ENCODE measurements at regions not wholly inside any gene's neighbourhood (a gene's known extent, or its start where the extent isn't known, plus 50 kb on each side); places are given as distances from the start of the nearest gene placed in this dataset.

- TF ChIP-seq POLR2AphosphoS5 (IDR thresholded peaks at IDR 0.05; ENCODE audit: low read depth, low read length) (no peak), SMC3 (IDR thresholded peaks at IDR 0.05; ENCODE audit: low read depth, low read length) (no peak), TCF12 (IDR thresholded peaks at IDR 0.05) (no peak), YY1 (IDR thresholded peaks at IDR 0.05; ENCODE audit: low read depth) (no peak), CTCF (IDR thresholded peaks at IDR 0.05) (no peak), MAX (IDR thresholded peaks at IDR 0.05; ENCODE audit: low read depth) (no peak), GABPA (IDR thresholded peaks at IDR 0.05; ENCODE audit: low read depth) (no peak), RCOR1 (IDR thresholded peaks at IDR 0.05; ENCODE audit: low read length) (no peak), REST (IDR thresholded peaks at IDR 0.05; ENCODE audit: low read depth, low read length) (no peak), JUND (IDR thresholded peaks at IDR 0.05) (no peak), NRF1 (IDR thresholded peaks at IDR 0.05; ENCODE audit: low read depth, low read length) (no peak)
Observed at GRCh38 chr12:39005671-39006070, 100.3 kb upstream of the CPNE8 start.

All from SK-N-SH (cell line).